Common myeloid progenitor, CD34-positive (primary cell): ENCODE measurements at regions not wholly inside any gene's neighbourhood (a gene's known extent, or its start where the extent isn't known, plus 50 kb on each side); places are given as distances from the start of the nearest gene placed in this dataset.

Experiments used
- CTCF ChIA-PET: fragments of 350-600 bp; sonication (Branson Sonifier 250); formaldehyde crosslinking; loops from one replicate; lab custom pipeline; 2021; ENCODE audit warnings: antibody characterized with exemption; lab: Charles Lee
- POLR2A ChIA-PET: fragments of 350-600 bp; sonication (Branson Sonifier 250); formaldehyde crosslinking; loops from one replicate; lab custom pipeline; 2021; ENCODE audit warnings: antibody characterized with exemption; lab: Charles Lee
- DNase-seq, 3 donors: peaks; one replicate each; pipeline versions ENCODE4 v3.0.0 to v3.0.0-alpha.2; 2013
- H3K27ac ChIP-seq, 2 experiments: 1 replicate in 1 of 2; 2 replicates in 1 of 2; pipeline ENCODE4 v1.7.0; 2013; ENCODE audit warnings: inconsistent platforms in 2 of 2, low read length in 2 of 2, mild to moderate bottlenecking in 2 of 2, low read depth in 1 of 2, moderate library complexity in 1 of 2; ENCODE audit not compliant: severe bottlenecking in 2 of 2, insufficient read depth in 1 of 2, poor library complexity in 1 of 2
- H3K27me3 ChIP-seq, 5 experiments: replicated peaks in 2 of 5; 1 replicate in 3 of 5; 2 replicates in 2 of 5; pipeline versions ENCODE4 v1.6.1 to v1.7.0; 2013; ENCODE audit warnings: low read length in 4 of 5, mild to moderate bottlenecking in 2 of 5, moderate library complexity in 2 of 5, inconsistent platforms in 1 of 5; ENCODE audit not compliant: insufficient read depth in 5 of 5, control insufficient read depth in 4 of 5
- H3K36me3 ChIP-seq, 4 experiments: 1 replicate in 2 of 4; 2 replicates in 2 of 4; pipeline versions ENCODE4 v1.6.1 to v1.7.0; 2013; ENCODE audit warnings: low read length in 3 of 4, control low read depth in 1 of 4, mild to moderate bottlenecking in 1 of 4; ENCODE audit not compliant: control insufficient read depth in 4 of 4, insufficient read depth in 4 of 4
- H3K4me1 ChIP-seq, 4 experiments: 1 replicate in 3 of 4; 2 replicates in 1 of 4; pipeline versions ENCODE4 v1.6.1 to v1.7.1; 2013; ENCODE audit warnings: low read length in 3 of 4, mild to moderate bottlenecking in 3 of 4, control low read depth in 1 of 4, inconsistent platforms in 1 of 4, moderate library complexity in 1 of 4; ENCODE audit not compliant: control insufficient read depth in 4 of 4, insufficient read depth in 4 of 4; ENCODE audit errors: control extremely low read depth in 1 of 4
- H3K4me3 ChIP-seq, 7 experiments: 1 replicate in 4 of 7; 2 replicates in 3 of 7; pipeline versions ENCODE4 v1.5.1 to v1.7.0; 2013; ENCODE audit warnings: mild to moderate bottlenecking in 7 of 7, low read length in 6 of 7, moderate library complexity in 6 of 7, inconsistent platforms in 2 of 7, low read depth in 2 of 7, control low read depth in 1 of 7; ENCODE audit not compliant: insufficient read depth in 4 of 7, control insufficient read depth in 1 of 7; ENCODE audit errors: extremely low read depth in 1 of 7
- H3K9me3 ChIP-seq, 5 experiments: 1 replicate in 4 of 5; 2 replicates in 1 of 5; pipeline versions ENCODE4 v1.6.1 to v1.7.1; 2013; ENCODE audit warnings: low read length in 4 of 5, mild to moderate bottlenecking in 2 of 5, inconsistent platforms in 1 of 5, low read depth in 1 of 5, moderate library complexity in 1 of 5; ENCODE audit not compliant: control insufficient read depth in 4 of 5, insufficient read depth in 2 of 5; ENCODE audit errors: control extremely low read depth in 1 of 5
- WGBS: methylation state at CpG from one replicate; pipeline ENCODE4 v1.1.5; 2013; ENCODE audit not compliant: insufficient coverage; 5-methylcytosine and 5-hydroxymethylcytosine counted together

DNA sequence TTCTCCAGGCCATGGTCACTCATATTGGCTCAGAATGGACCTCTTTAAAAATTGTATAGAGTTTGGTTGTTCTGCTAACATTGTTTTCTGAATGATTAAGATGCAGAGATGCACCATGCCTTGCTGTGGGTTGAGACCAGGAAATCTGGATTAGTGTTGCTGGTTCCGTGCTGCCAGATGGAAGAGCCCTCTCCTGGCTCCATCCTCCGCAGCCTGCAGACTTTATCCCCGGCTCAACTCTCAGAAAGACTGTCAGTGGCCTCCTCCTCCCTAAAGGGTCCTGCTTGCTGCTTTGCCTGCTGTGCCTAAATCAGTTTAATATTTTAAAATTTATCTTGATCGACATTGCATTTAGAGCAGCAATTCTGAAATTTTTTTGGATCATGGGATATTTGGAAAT, 196.7 kb downstream of the TENT4A start:
- H3K4me1 ChIP-seq = no peaks in the 10 kb centered on the region
- H3K27me3 ChIP-seq = peaks cover 0 to 2% (median 0%) of the 10 kb centered on the region in 5 experiments
- CTCF ChIA-PET = no interaction called here
- 86% methylated on average over 4 of the region's 4 CpGs for WGBS
- H3K36me3 ChIP-seq = no peaks in the 10 kb centered on the region
- DNase-seq = no peak
- no peak overlapping the region for H3K4me3 ChIP-seq
- POLR2A ChIA-PET = no interaction called here
- no peaks in the 10 kb centered on the region for H3K9me3 ChIP-seq
- H3K27ac ChIP-seq = no peak overlapping the region

GRCh38 chr5:6910950-6911349, 197.7 kb downstream of the TENT4A start:
- Histone ChIP-seq H3K4me1 (no peaks in the 10 kb centered on the region), H3K4me3 (no peak overlapping the region), H3K36me3 (no peaks in the 10 kb centered on the region), H3K27ac (no peak overlapping the region), H3K27me3 (peaks cover 0 to 2% (median 0%) of the 10 kb centered on the region in 5 experiments), H3K9me3 (no peaks in the 10 kb centered on the region)
- DNase-seq = no peak
- ChIA-PET CTCF (no interaction called here), POLR2A (no interaction called here)
- 92% methylated on average over 2 of the region's 3 CpGs for WGBS

- Histone ChIP-seq H3K4me3 (no peak overlapping the region), H3K9me3 (no peaks in the 10 kb centered on the region), H3K27me3 (peaks cover 0 to 2% (median 0%) of the 10 kb centered on the region in 5 experiments), H3K4me1 (no peaks in the 10 kb centered on the region), H3K36me3 (no peaks in the 10 kb centered on the region), H3K27ac (no peak overlapping the region)
- POLR2A ChIA-PET = no interaction called here
- WGBS = 95% methylated on average over 2 of the region's 2 CpGs
- DNase-seq = no peak
- CTCF ChIA-PET = no interaction called here
Measured at GRCh38 chr5:6914347-6914746, 201.1 kb downstream of the TENT4A start.

GRCh38 chr5:6915574-6915973, 202.3 kb downstream of the TENT4A start:
- DNase-seq = no peak
- H3K9me3 ChIP-seq = no peaks in the 10 kb centered on the region
- H3K36me3 ChIP-seq = no peaks in the 10 kb centered on the region
- ChIA-PET CTCF (interaction anchor here (1.0 kb wide), 1 partner anchor 9 kb away, joined by 3 read pairs; no protein-coding TSS in a partner anchor), POLR2A (no interaction called here)
- WGBS = 90% methylated on average over 3 of the region's 3 CpGs
- no peaks in the 10 kb centered on the region for H3K27me3 ChIP-seq
- H3K4me1 ChIP-seq = no peaks in the 10 kb centered on the region
- H3K27ac ChIP-seq = no peak overlapping the region
- no peak overlapping the region for H3K4me3 ChIP-seq

GRCh38 chr5:6918255-6918654, 205.0 kb downstream of the TENT4A start:
- Histone ChIP-seq H3K27ac (no peak overlapping the region), H3K36me3 (no peaks in the 10 kb centered on the region), H3K4me3 (no peak overlapping the region), H3K27me3 (no peaks in the 10 kb centered on the region), H3K4me1 (no peaks in the 10 kb centered on the region), H3K9me3 (no peaks in the 10 kb centered on the region)
- ChIA-PET CTCF (no interaction called here), POLR2A (no interaction called here)
- DNase-seq = no peak
- WGBS = 80% methylated on average over 1 of the region's 5 CpGs

GRCh38 chr5:6920628-6921256, 207.5 kb downstream of the TENT4A start:
- no peak overlapping the region for H3K4me3 ChIP-seq
- H3K27me3 ChIP-seq = no peaks in the 10 kb centered on the region
- no peaks in the 10 kb centered on the region for H3K9me3 ChIP-seq
- no peak for DNase-seq
- no peaks in the 10 kb centered on the region for H3K4me1 ChIP-seq
- H3K36me3 ChIP-seq = no peaks in the 10 kb centered on the region
- no peak overlapping the region for H3K27ac ChIP-seq
- WGBS = 89% methylated on average over 3 of the region's 6 CpGs
- ChIA-PET POLR2A (interaction anchor here (0.6 kb wide), 1 partner anchor 80 kb away, joined by 3 read pairs; no protein-coding TSS in a partner anchor), CTCF (interaction anchor here (0.6 to 1.9 kb wide), 2 partner anchors 8 to 784 kb away, joined by 3 to 6 read pairs; no protein-coding TSS in a partner anchor)

GRCh38 chr5:6926491-6927038, 213.3 kb downstream of the TENT4A start:
- no peak overlapping the region for H3K27ac ChIP-seq
- H3K9me3 ChIP-seq = no peaks in the 10 kb centered on the region
- no peak overlapping the region for H3K4me3 ChIP-seq
- DNase-seq = no peak
- ChIA-PET CTCF (no interaction called here), POLR2A (no interaction called here)
- WGBS = 75% methylated on average over 1 of the region's 1 CpG
- H3K4me1 ChIP-seq = no peaks in the 10 kb centered on the region
- no peaks in the 10 kb centered on the region for H3K36me3 ChIP-seq
- no peaks in the 10 kb centered on the region for H3K27me3 ChIP-seq
